K562 (cell line): ENCODE measurements at regions not wholly inside any gene's neighbourhood (a gene's known extent, or its start where the extent isn't known, plus 50 kb on each side); places are given as distances from the start of the nearest gene placed in this dataset.

ENCODE experiments used
- SIN3A ChIP-seq, 2 experiments: fragments of 150-350 bp in 1 of 2; IDR thresholded peaks; 2 replicates each; pipeline ENCODE4 v1.6.1; 2011 to 2016; ENCODE audit warnings: borderline replicate concordance in 2 of 2, low read depth in 2 of 2, low read length in 2 of 2, mild to moderate bottlenecking in 2 of 2, moderate library complexity in 2 of 2; ENCODE audit not compliant: control insufficient read depth in 1 of 2
- SMAD1 ChIP-seq: fragments of 150-350 bp; IDR thresholded peaks from 2 replicates; pipeline ENCODE4 v1.6.1; 2014; ENCODE audit warnings: low read length, low read depth; ENCODE audit not compliant: partially characterized antibody
- SPI1 ChIP-seq: IDR thresholded peaks from 2 replicates; pipeline ENCODE4 v1.6.1; 2011; ENCODE audit warnings: low read depth, low read length, control low read depth, borderline replicate concordance
- SRSF1 ChIP-seq: fragments of 200-400 bp; formaldehyde crosslinking; IDR thresholded peaks from 2 replicates; pipeline ENCODE4 v1.6.1; 2017; ENCODE audit warnings: mild to moderate bottlenecking, low read depth, low read length, moderate library complexity
- ZNF444 ChIP-seq: fragments of 250-450 bp; sonication (Bioruptor Pico); IDR thresholded peaks from 2 replicates; pipeline ENCODE4 v1.4.0; 2020; ENCODE audit warnings: mild to moderate bottlenecking, moderate library complexity
- ZNF609 ChIP-seq: sonication (generic); formaldehyde crosslinking; IDR thresholded peaks from 2 replicates; pipeline ENCODE4 v1.8.1; 2023; ENCODE audit warnings: missing genetic modification reagents, mild to moderate bottlenecking, borderline replicate concordance
- ZNF639 ChIP-seq, 2 experiments: fragments of 200-800 bp in 1 of 2; sonication (Bioruptor generic) in 1 of 2; sonication (generic) in 1 of 2; formaldehyde crosslinking in 1 of 2; IDR thresholded peaks in 1 of 2; conservative IDR thresholded peaks in 1 of 2; 2 replicates each; pipeline versions ENCODE4 v1.5.0 to v1.6.1; 2016 to 2020; ENCODE audit warnings: missing compliant biosample characterization in 1 of 2, missing genetic modification characterization in 1 of 2, missing genetic modification reagents in 1 of 2

- TF ChIP-seq SRSF1 (no peak), SIN3A (IDR thresholded peaks at IDR 0.05; ENCODE audit: borderline replicate concordance in 2 of 2, control insufficient read depth in 1 of 2, low read depth in 2 of 2, low read length in 2 of 2) (no peak), SMAD1 (no peak), ZNF444 (no peak), ZNF609 (CRISPR knock-in tag) (no peak), SPI1 (no peak), ZNF639 (CRISPR knock-in tag; conservative IDR thresholded peaks at IDR 0.05 in 1 of 2, IDR thresholded peaks at IDR 0.05 in 1 of 2) (no peak)
Measured at GRCh38 chr3:77773084-77773483, 733.2 kb downstream of the ROBO2 start.
